ENCODE measurements at regions not wholly inside any gene's neighbourhood (a gene's known extent, or its start where the extent isn't known, plus 50 kb on each side); places are given as distances from the start of the nearest gene placed in this dataset.

GRCh38 chr1:17994046-17994445 lies 113.6 kb upstream of the IGSF21 start:
- DNase-seq (ENCODE audit: low read depth) = no peak
- no peak overlapping the region for H3K4me3 ChIP-seq (ENCODE audit: low read depth, low read length)
- TF ChIP-seq CTCF (IDR thresholded peaks at IDR 0.05; ENCODE audit: insufficient read depth, low read length) = no peak

GRCh38 chr1:17995480-17995879 lies 112.1 kb upstream of the IGSF21 start:
- TF ChIP-seq CTCF (IDR thresholded peaks at IDR 0.05; ENCODE audit: insufficient read depth, low read length) = no peak
- no peak for DNase-seq (ENCODE audit: low read depth)
- H3K4me3 ChIP-seq (ENCODE audit: low read depth, low read length) = no peak overlapping the region

- peak; percentile 26 for TF ChIP-seq CTCF (IDR thresholded peaks at IDR 0.05; ENCODE audit: insufficient read depth, low read length)
- H3K4me3 ChIP-seq (ENCODE audit: low read depth, low read length) = no peak overlapping the region
- DNase-seq (ENCODE audit: low read depth) = peak; percentile 2
These were observed 108.7 kb upstream of the IGSF21 start for GRCh38 chr1:17998889-17999288.

- DNase-seq (ENCODE audit: low read depth) = no peak
- TF ChIP-seq CTCF (IDR thresholded peaks at IDR 0.05; ENCODE audit: insufficient read depth, low read length) = no peak
- no peak overlapping the region for H3K4me3 ChIP-seq (ENCODE audit: low read depth, low read length)
These were observed 107.7 kb upstream of the IGSF21 start for GRCh38 chr1:17999884-18000283.

- no peak overlapping the region for H3K4me3 ChIP-seq (ENCODE audit: low read depth, low read length)
- TF ChIP-seq CTCF (IDR thresholded peaks at IDR 0.05; ENCODE audit: insufficient read depth, low read length) = no peak
- DNase-seq (ENCODE audit: low read depth) = no peak
These were observed 105.9 kb upstream of the IGSF21 start for GRCh38 chr1:18001725-18002124.

DNA sequence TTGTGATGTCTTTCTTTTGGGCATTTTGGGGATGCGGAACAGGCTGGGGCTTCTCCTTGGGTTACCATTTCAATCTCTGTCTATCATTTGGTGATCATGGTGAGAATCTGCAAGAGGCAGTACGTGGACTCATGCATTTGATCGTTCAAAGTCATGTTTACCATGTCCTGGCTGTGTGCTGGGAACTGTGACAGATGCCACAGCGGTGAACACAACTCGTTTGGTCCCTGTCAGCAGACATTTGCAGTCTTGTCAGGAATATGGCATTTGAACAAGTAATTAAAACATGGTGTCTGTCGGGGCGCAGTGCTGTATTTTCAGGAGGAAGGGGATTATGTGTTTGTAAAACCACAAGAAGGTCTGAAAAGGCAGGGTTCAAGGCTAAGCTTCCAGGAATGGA lies 103.3 kb upstream of the IGSF21 start:
- TF ChIP-seq CTCF (IDR thresholded peaks at IDR 0.05; ENCODE audit: insufficient read depth, low read length) = no peak

GRCh38 chr1:18005238-18005637 lies 102.4 kb upstream of the IGSF21 start:
- TF ChIP-seq CTCF (IDR thresholded peaks at IDR 0.05; ENCODE audit: insufficient read depth, low read length) = no peak
- no peak overlapping the region for H3K4me3 ChIP-seq (ENCODE audit: low read depth, low read length)
- no peak for DNase-seq (ENCODE audit: low read depth)

More for the DNA sequence above, 103.3 kb upstream of the IGSF21 start:
- no peak for DNase-seq (ENCODE audit: low read depth)
- H3K4me3 ChIP-seq (ENCODE audit: low read depth, low read length) = no peak overlapping the region

All from fibroblast of the aortic adventitia (primary cell).